NCI-H774 (cell line): ENCODE measurements at regions not wholly inside any gene's neighbourhood (a gene's known extent, or its start where the extent isn't known, plus 50 kb on each side); places are given as distances from the start of the nearest gene placed in this dataset.

Source experiments
- DNase-seq: peaks from one replicate; lab custom pipeline; 2025; lab: John Stamatoyannopoulos, UW

GRCh38 chr10:104576611-104577010 is 64.5 kb upstream of the SORCS3 start:
- no peak for DNase-seq

GRCh38 chr10:104577163-104577562 is 63.9 kb upstream of the SORCS3 start:
- no peak for DNase-seq

GRCh38 chr10:104577861-104578521 is 63.1 kb upstream of the SORCS3 start:
- no peak for DNase-seq

- DNase-seq: no peak
Observed at GRCh38 chr10:104578671-104579070, 62.4 kb upstream of the SORCS3 start.

- no peak for DNase-seq
Observed at GRCh38 chr10:104579136-104579535, 62.0 kb upstream of the SORCS3 start.

GRCh38 chr10:104580321-104580720 is 60.8 kb upstream of the SORCS3 start:
- DNase-seq: no peak

GRCh38 chr10:104580774-104581675 is 60.1 kb upstream of the SORCS3 start:
- peak; percentile 29 for DNase-seq

GRCh38 chr10:104581884-104582601 is 59.0 kb upstream of the SORCS3 start:
- no peak for DNase-seq

- DNase-seq: no peak
Observed at GRCh38 chr10:104582602-104582951, 58.5 kb upstream of the SORCS3 start.

- DNase-seq: no peak
Observed at GRCh38 chr10:104582966-104583365, 58.1 kb upstream of the SORCS3 start.

GRCh38 chr10:104584541-104584940 is 56.5 kb upstream of the SORCS3 start:
- no peak for DNase-seq

GRCh38 chr10:104587751-104588150 is 53.3 kb upstream of the SORCS3 start:
- DNase-seq: no peak

GRCh38 chr10:104589431-104589830 is 51.7 kb upstream of the SORCS3 start:
- DNase-seq: no peak

GRCh38 chr10:104589871-104590270 is 51.2 kb upstream of the SORCS3 start:
- DNase-seq: no peak
